Sigmoid colon (tissue), 4 donors: ENCODE measurements at regions not wholly inside any gene's neighbourhood (a gene's known extent, or its start where the extent isn't known, plus 50 kb on each side); places are given as distances from the start of the nearest gene placed in this dataset.

ENCODE experiments used
- POLR2AphosphoS5 ChIP-seq, 4 donors: sonication (generic); formaldehyde crosslinking; IDR thresholded peaks; one replicate each; pipeline ENCODE4 v1.6.1; 2017; ENCODE audit warnings: antibody characterized with exemption in 4 of 4
- TF ChIP-seq, protein P1 (sequence below), 4 experiments: fragments of 450-650 bp in 3 of 4; fragments of 200-600 bp in 1 of 4; IDR thresholded peaks; one replicate each; pipeline ENCODE4 v1.5.1; 2016 to 2019; ENCODE audit warnings: antibody characterized with exemption in 4 of 4, mild to moderate bottlenecking in 3 of 4, moderate library complexity in 2 of 4

DNA sequence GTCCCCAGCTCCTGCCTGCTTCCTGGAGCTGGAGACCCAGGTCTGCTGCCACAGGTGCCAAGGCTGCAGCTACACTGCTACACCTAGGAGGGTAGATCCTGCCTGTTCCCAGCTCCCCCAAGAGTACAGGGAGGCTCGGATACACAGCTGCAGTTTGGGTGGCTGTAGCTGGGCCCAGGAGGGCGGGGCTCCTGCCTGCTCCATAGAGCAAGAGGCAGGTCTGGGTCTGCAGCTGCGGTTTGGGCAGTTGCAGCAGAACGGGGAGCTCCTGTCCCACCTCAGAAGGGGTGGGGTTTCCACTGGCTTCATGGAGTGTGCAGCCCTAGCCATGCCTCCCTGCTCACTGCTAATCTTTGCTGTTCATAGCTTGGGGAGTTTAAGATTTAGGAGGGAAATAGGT is 199.0 kb downstream of the NUFIP1 start:
- no peak for TF ChIP-seq POLR2AphosphoS5 (IDR thresholded peaks at IDR 0.05)
- TF ChIP-seq, protein P1, sequence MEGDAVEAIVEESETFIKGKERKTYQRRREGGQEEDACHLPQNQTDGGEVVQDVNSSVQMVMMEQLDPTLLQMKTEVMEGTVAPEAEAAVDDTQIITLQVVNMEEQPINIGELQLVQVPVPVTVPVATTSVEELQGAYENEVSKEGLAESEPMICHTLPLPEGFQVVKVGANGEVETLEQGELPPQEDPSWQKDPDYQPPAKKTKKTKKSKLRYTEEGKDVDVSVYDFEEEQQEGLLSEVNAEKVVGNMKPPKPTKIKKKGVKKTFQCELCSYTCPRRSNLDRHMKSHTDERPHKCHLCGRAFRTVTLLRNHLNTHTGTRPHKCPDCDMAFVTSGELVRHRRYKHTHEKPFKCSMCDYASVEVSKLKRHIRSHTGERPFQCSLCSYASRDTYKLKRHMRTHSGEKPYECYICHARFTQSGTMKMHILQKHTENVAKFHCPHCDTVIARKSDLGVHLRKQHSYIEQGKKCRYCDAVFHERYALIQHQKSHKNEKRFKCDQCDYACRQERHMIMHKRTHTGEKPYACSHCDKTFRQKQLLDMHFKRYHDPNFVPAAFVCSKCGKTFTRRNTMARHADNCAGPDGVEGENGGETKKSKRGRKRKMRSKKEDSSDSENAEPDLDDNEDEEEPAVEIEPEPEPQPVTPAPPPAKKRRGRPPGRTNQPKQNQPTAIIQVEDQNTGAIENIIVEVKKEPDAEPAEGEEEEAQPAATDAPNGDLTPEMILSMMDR (IDR thresholded peaks at IDR 0.05) = no peak
